ENCODE measurements at regions not wholly inside any gene's neighbourhood (a gene's known extent, or its start where the extent isn't known, plus 50 kb on each side); places are given as distances from the start of the nearest gene placed in this dataset.

DNA sequence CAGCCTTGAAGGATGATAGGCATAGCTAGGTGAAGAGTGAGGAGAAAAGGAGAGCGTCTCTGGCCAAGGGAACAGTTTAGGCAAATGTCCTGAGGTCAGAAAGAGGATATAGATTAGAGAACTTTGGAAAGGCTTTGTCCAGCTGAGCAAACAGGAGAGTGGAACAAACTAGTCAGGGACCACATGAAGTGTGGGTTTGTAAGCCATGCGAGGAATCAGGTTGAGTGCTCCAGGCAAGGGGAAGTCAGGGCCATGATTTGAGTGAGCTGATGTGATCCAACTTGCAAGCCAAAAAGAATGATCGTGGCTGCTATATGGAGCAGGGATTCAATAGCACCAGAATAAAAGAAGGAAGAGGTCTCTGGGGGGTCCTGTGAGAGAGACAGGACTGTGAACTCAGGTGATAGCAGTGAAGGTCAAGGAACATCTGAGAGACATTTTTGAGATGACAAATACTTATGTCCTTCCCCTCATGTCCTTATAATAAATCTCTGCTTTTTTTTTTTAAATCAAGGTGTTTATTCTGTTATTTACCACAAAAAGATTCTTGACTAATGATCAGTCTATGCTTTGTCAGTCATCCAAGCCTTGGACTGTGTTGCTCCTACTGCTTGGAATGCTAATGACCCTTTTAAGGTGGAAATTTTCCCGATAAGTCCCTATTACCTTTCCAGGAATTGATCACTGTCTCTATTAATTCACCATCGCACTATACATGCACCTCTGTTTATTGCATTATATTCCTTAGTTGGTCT lies 472.6 kb downstream of the TXNL1 start:
- DNase-seq = no peak

- no peak for DNase-seq
Observed at GRCh38 chr18:56162311-56163265, 475.8 kb downstream of the TXNL1 start.

DNA sequence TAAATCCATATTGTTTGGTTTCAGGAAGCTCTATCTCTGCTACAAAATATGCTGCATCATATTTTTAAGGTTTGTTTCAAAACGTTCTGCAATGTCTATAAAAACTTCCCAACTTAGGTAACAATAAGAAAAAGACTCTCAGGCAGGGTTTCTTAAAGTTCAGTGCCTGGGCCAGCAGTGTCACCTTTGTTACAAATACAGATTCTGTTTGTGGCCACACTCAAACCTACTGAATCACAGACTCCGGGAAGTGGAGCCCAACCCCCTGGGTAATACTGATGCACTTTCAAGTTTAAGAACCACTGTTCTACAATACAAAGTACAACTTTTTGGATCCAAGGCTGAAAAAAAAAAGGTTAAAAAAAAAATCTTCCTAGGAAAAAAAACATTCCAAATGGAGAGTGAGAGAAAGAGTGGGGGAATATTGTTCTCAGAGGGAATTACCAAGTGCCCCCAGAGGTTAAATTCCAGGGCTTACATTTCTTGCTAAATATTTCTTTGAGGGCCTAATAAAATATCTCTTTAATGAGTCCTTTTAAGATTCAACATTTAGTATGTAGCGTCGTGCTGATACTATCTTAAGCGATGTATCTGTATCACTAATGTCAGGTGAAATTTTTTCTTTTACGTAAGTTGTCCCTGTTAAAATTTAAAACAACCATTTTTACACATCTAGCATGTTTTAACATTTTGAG lies 476.7 kb downstream of the TXNL1 start:
- DNase-seq = no peak

DNA sequence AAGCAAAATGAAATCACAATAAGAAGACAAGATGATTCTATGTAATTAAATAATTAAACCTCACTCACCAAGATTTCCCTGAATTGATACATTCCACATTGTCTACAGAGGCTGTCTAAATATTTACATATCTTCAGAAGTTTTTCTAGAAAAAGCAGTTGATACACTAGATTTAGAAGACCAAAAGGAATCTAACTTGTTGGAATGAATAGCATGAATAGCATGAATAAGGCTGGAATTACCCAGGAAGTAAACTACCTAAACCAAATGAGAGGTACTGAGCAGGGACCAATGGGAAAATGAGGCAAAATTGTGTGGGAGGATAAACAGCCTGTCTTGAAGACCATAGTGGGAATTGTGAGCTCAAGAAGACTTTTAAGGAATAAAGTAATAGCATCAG lies 479.7 kb downstream of the TXNL1 start:
- no peak for DNase-seq

- no peak for DNase-seq
Observed at GRCh38 chr18:56157541-56157940, 480.9 kb downstream of the TXNL1 start.

GRCh38 chr18:56152551-56153310 lies 485.7 kb downstream of the TXNL1 start:
- no peak for DNase-seq

GRCh38 chr18:56148373-56148772 lies 490.0 kb downstream of the TXNL1 start:
- DNase-seq = no peak

- DNase-seq = no peak
Observed at GRCh38 chr18:56146565-56146964, 491.8 kb downstream of the TXNL1 start.

DNA sequence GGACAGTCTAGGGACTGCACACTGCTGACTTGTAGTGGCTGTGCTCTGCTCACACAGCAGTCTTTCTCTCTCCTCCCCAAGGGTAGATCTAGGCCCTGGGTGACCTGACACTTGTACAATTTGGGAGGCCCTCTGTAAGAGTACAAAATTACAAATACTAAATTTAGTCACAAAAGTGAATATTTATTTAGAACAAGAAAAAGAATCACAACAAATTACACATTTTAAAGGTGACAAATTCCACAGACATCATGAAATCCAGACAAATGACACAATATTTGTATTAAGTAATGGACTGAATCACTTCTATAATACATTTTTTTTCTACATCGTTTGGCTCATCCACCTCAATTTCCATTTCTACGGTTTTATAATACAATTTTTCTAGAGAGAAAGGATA lies 496.4 kb downstream of the TXNL1 start:
- no peak for DNase-seq

- DNase-seq = no peak
Observed at GRCh38 chr18:56139792-56140254, 498.6 kb downstream of the TXNL1 start.

DNA sequence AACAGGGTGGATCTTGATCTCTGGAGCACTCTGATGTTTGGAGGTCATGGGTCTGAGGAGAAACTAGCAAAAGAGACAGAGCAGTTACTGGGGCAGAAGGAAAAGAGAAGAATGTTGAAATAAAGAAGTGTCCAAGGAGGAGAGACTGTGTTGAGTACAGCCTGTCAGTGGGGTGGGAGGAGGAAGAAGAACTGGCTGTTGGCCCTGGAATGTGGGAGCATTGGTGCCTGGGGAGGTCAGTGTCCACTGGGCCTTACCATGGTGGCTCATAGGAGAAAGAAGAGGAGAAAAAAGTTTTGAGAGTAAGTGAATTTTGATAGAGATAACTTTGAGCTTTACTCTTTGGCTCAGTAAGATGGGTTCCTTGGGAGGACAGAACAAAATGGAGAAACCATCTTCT lies 499.0 kb downstream of the TXNL1 start:
- DNase-seq = no peak

GRCh38 chr18:56136105-56136504 lies 502.3 kb downstream of the TXNL1 start:
- no peak for DNase-seq

- DNase-seq = no peak
Observed at GRCh38 chr18:56130481-56130880, 507.9 kb downstream of the TXNL1 start.

DNA sequence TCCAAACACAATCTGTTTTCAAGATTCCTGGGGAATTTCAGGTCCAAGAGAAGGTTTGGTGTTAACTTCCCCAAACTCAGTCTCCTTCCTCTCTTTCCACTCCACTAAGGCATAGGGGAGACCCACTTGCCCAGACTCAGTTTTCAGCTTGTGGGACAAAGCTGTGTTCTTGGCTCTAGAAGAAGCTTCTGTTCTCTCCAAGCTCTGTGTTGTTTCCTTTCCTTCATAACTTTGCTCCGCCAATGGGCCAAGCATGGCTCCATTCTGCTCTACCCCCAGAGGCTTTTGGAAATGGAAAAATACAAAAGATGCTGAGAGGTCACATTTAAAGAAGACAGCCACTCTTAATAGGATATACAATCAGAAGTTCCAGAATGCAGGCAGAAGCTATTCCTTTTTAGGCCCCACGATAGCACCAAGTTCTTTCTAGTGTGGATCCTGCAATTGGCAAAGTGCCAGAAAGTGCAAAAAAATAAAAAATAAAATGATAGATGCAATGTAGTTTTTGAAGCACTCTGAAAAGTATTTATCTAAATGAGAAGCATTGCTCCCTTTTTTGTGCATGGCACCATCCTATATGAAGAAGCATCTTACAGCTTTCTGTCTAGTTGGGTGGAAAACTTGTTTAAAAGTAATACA lies 510.1 kb downstream of the TXNL1 start:
- no peak for DNase-seq

DNA sequence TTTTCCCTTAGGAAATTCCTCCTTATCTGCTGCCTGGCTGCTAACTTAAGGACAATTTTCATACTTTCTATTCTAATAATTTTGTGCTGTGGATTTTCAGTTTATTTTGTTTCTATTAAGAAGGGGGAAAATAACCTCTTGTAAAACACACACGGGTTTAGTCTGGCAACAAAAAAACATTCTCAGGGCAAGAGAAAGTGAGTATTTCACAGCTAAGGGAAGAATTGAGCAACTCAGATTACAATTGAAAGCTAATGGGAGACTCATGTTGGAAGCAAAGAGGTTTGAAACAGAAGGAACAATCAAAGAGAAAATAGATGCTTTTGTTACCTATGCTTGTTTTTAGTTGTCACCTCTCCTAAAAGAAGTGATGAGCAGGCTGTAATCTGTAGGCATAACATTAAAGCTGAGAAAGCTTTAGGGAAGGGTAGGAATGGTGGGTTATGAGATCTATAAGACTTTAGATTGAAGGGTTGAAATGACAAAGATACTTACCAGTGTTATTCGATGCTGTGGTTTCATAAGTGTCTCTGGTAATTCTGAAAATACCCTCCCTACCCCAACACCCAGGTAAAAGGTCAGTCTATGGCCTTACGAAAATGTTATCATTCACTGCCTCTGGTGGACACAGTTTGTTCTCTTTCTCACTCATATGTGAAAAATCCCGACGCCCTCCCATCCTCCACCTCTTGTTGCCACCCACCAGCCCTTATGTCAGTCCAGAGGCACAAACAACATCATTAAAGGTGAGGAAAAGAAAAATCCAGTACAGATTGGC lies 510.9 kb downstream of the TXNL1 start:
- no peak for DNase-seq

- DNase-seq = no peak
Observed at GRCh38 chr18:56124186-56124585, 514.2 kb downstream of the TXNL1 start.

- DNase-seq = no peak
Observed at GRCh38 chr18:56121669-56122068, 516.7 kb downstream of the TXNL1 start.

DNA sequence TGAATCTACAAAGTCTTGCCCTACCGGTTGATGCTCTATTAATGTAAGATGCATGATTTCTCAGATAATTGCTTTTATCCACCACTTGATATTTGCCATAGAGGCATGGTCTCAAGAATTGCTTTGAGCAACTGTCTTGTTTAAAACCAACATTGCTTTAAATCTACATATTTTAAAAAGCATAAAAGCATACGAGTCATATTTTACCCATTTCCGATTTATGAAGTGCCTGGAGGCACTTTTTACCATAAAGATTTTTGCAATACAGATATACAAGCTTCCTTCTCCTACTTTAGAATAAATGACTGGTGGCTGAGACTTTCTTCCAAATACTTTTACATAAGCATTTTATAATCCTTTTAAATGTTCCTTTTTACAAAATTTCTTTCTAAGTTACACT lies 517.6 kb downstream of the TXNL1 start:
- no peak for DNase-seq

GRCh38 chr18:56119681-56120080 lies 518.7 kb downstream of the TXNL1 start:
- DNase-seq = no peak

- DNase-seq = no peak
Observed at GRCh38 chr18:56118422-56118821, 520.0 kb downstream of the TXNL1 start.
